Gastrocnemius medialis (tissue), 4 donors: ENCODE measurements at regions not wholly inside any gene's neighbourhood (a gene's known extent, or its start where the extent isn't known, plus 50 kb on each side); places are given as distances from the start of the nearest gene placed in this dataset.

ENCODE experiments used
- CTCF ChIP-seq, 5 experiments: fragments of 450-650 bp in 3 of 5; fragments of 200-600 bp in 2 of 5; sonication (generic) in 2 of 5; IDR thresholded peaks in 4 of 5; conservative IDR thresholded peaks in 1 of 5; 1 replicate in 4 of 5; 2 replicates in 1 of 5; pipeline ENCODE4 v1.5.1; 2016 to 2019; ENCODE audit warnings: antibody characterized with exemption in 5 of 5, mild to moderate bottlenecking in 3 of 5, moderate library complexity in 3 of 5
- POLR2A ChIP-seq, 2 donors: fragments of 450-650 bp; IDR thresholded peaks; one replicate each; pipeline ENCODE4 v1.6.1; 2017; ENCODE audit warnings: antibody characterized with exemption in 2 of 2, mild to moderate bottlenecking in 2 of 2, moderate library complexity in 2 of 2

GRCh38 chr22:34437140-34437539 lies 516.9 kb upstream of the LARGE1 start:
- no peak for TF ChIP-seq POLR2A (IDR thresholded peaks at IDR 0.05)
- no peak for TF ChIP-seq CTCF (IDR thresholded peaks at IDR 0.05 in 4 of 5, conservative IDR thresholded peaks at IDR 0.05 in 1 of 5)
